Memory B cell (primary cell): ENCODE measurements at regions not wholly inside any gene's neighbourhood (a gene's known extent, or its start where the extent isn't known, plus 50 kb on each side); places are given as distances from the start of the nearest gene placed in this dataset.

Experiments used
- ATAC-seq: fragments of 150-1000 bp; cut with Tn5 transposase; 2 replicates; pipeline ENCODE4 v1.10.0; 2021; ENCODE audit warnings: low read depth, mild to moderate bottlenecking, moderate library complexity
- DNase-seq, 2 donors: peaks; one replicate each; pipeline ENCODE4 v3.0.0; 2022; ENCODE audit warnings: low spot score in 2 of 2
- H3K27ac Mint-ChIP-seq: one replicate; pipeline ENCODE4 v1.8.0; 2022; ENCODE audit warnings: mild to moderate bottlenecking, moderate library complexity, mixed read lengths
- H3K27me3 Mint-ChIP-seq: one replicate; pipeline ENCODE4 v1.8.0; 2022; ENCODE audit warnings: mixed read lengths
- H3K36me3 Mint-ChIP-seq: one replicate; pipeline ENCODE4 v1.8.0; 2022; ENCODE audit warnings: mild to moderate bottlenecking, mixed read lengths
- H3K4me1 Mint-ChIP-seq: one replicate; pipeline ENCODE4 v1.8.0; 2022; ENCODE audit warnings: mixed read lengths
- H3K4me3 Mint-ChIP-seq: one replicate; pipeline ENCODE4 v1.8.0; 2022; ENCODE audit warnings: mild to moderate bottlenecking, moderate library complexity, mixed read lengths
- H3K9me3 Mint-ChIP-seq: one replicate; pipeline ENCODE4 v1.8.0; 2022; ENCODE audit warnings: mixed read lengths

GRCh38 chr6:27065183-27065582 lies 182.3 kb upstream of the PRSS16 start:
- H3K4me1 Mint-ChIP-seq: no peaks in the 10 kb centered on the region
- no peak for ATAC-seq

GRCh38 chr6:27066381-27066780 lies 181.1 kb upstream of the PRSS16 start:
- H3K4me1 Mint-ChIP-seq: no peaks in the 10 kb centered on the region
- DNase-seq (no peak), ATAC-seq (no peak)
- H3K4me3 Mint-ChIP-seq: no peak overlapping the region
- H3K36me3 Mint-ChIP-seq: no peaks in the 10 kb centered on the region
- H3K9me3 Mint-ChIP-seq: no peaks in the 10 kb centered on the region
- H3K27me3 Mint-ChIP-seq: peaks cover 16% of the 10 kb centered on the region
- H3K27ac Mint-ChIP-seq: no peak overlapping the region

More at GRCh38 chr6:27065183-27065582, 182.3 kb upstream of the PRSS16 start:
- no peak for DNase-seq
- Mint-ChIP-seq H3K9me3 (no peaks in the 10 kb centered on the region), H3K36me3 (no peaks in the 10 kb centered on the region), H3K4me3 (no peak overlapping the region), H3K27me3 (peaks cover 14% of the 10 kb centered on the region), H3K27ac (no peak overlapping the region)

- H3K4me3 Mint-ChIP-seq: no peak overlapping the region
- H3K27me3 Mint-ChIP-seq: peaks cover 16% of the 10 kb centered on the region
- ATAC-seq (no peak), DNase-seq (no peak)
- no peaks in the 10 kb centered on the region for H3K9me3 Mint-ChIP-seq
- no peak overlapping the region for H3K27ac Mint-ChIP-seq
- no peaks in the 10 kb centered on the region for H3K4me1 Mint-ChIP-seq
- no peaks in the 10 kb centered on the region for H3K36me3 Mint-ChIP-seq
Observed at GRCh38 chr6:27066802-27067201, 180.7 kb upstream of the PRSS16 start.

- ATAC-seq: no peak
Observed at GRCh38 chr6:27073441-27073840, 174.1 kb upstream of the PRSS16 start.

GRCh38 chr6:27076116-27076515 lies 171.4 kb upstream of the PRSS16 start:
- Mint-ChIP-seq H3K27me3 (peaks cover 13% of the 10 kb centered on the region), H3K9me3 (no peaks in the 10 kb centered on the region), H3K27ac (no peak overlapping the region), H3K4me1 (peaks cover 4% of the 10 kb centered on the region), H3K36me3 (no peaks in the 10 kb centered on the region), H3K4me3 (no peak overlapping the region)
- ATAC-seq (no peak), DNase-seq (no peak)

More at GRCh38 chr6:27073441-27073840, 174.1 kb upstream of the PRSS16 start:
- H3K36me3 Mint-ChIP-seq: no peaks in the 10 kb centered on the region
- no peak for DNase-seq
- no peaks in the 10 kb centered on the region for H3K4me1 Mint-ChIP-seq
- H3K27ac Mint-ChIP-seq: no peak overlapping the region
- H3K27me3 Mint-ChIP-seq: peaks cover 13% of the 10 kb centered on the region
- no peaks in the 10 kb centered on the region for H3K9me3 Mint-ChIP-seq
- no peak overlapping the region for H3K4me3 Mint-ChIP-seq

GRCh38 chr6:27078734-27079357 lies 168.7 kb upstream of the PRSS16 start:
- Mint-ChIP-seq H3K36me3 (no peaks in the 10 kb centered on the region), H3K9me3 (no peaks in the 10 kb centered on the region), H3K4me1 (peaks cover 4% of the 10 kb centered on the region), H3K4me3 (peak overlapping the region; percentile 74), H3K27me3 (peaks cover 22% of the 10 kb centered on the region), H3K27ac (no peak overlapping the region)
- peak; percentile 80 for ATAC-seq
- DNase-seq: peak in 1 of 2 donors; percentile 28

- no peaks in the 10 kb centered on the region for H3K9me3 Mint-ChIP-seq
- H3K4me3 Mint-ChIP-seq: no peak overlapping the region
- peaks cover 4% of the 10 kb centered on the region for H3K4me1 Mint-ChIP-seq
- H3K27ac Mint-ChIP-seq: no peak overlapping the region
- ATAC-seq (no peak), DNase-seq (no peak)
- H3K27me3 Mint-ChIP-seq: peaks cover 20% of the 10 kb centered on the region
- no peaks in the 10 kb centered on the region for H3K36me3 Mint-ChIP-seq
Observed at GRCh38 chr6:27081188-27081587, 166.3 kb upstream of the PRSS16 start.

- Mint-ChIP-seq H3K36me3 (no peaks in the 10 kb centered on the region), H3K4me3 (no peak overlapping the region), H3K27ac (no peak overlapping the region), H3K27me3 (peaks cover 20% of the 10 kb centered on the region), H3K4me1 (peaks cover 4% of the 10 kb centered on the region), H3K9me3 (no peaks in the 10 kb centered on the region)
- DNase-seq: no peak
- no peak for ATAC-seq
Observed at GRCh38 chr6:27081931-27082330, 165.6 kb upstream of the PRSS16 start.

- Mint-ChIP-seq H3K27ac (no peak overlapping the region), H3K9me3 (no peaks in the 10 kb centered on the region), H3K27me3 (peaks cover 25% of the 10 kb centered on the region), H3K4me3 (no peak overlapping the region), H3K4me1 (peaks cover 5% of the 10 kb centered on the region), H3K36me3 (no peaks in the 10 kb centered on the region)
- no peak for ATAC-seq
- no peak for DNase-seq
Observed at GRCh38 chr6:27088068-27088467, 159.4 kb upstream of the PRSS16 start.

- H3K36me3 Mint-ChIP-seq: peaks cover 2% of the 10 kb centered on the region
- H3K27ac Mint-ChIP-seq: no peak overlapping the region
- H3K27me3 Mint-ChIP-seq: peaks cover 30% of the 10 kb centered on the region
- H3K9me3 Mint-ChIP-seq: peaks cover 5% of the 10 kb centered on the region
- H3K4me3 Mint-ChIP-seq: peak overlapping the region; percentile 45
- ATAC-seq (no peak), DNase-seq (no peak)
- peaks cover 10% of the 10 kb centered on the region for H3K4me1 Mint-ChIP-seq
Observed at GRCh38 chr6:27091661-27092315, 155.7 kb upstream of the PRSS16 start.

- no peak overlapping the region for H3K4me3 Mint-ChIP-seq
- H3K27me3 Mint-ChIP-seq: peaks cover 30% of the 10 kb centered on the region
- H3K27ac Mint-ChIP-seq: no peak overlapping the region
- ATAC-seq (no peak), DNase-seq (no peak)
- H3K4me1 Mint-ChIP-seq: peaks cover 14% of the 10 kb centered on the region
- peaks cover 2% of the 10 kb centered on the region for H3K36me3 Mint-ChIP-seq
- peaks cover 5% of the 10 kb centered on the region for H3K9me3 Mint-ChIP-seq
Observed at GRCh38 chr6:27092316-27092692, 155.2 kb upstream of the PRSS16 start.

- DNase-seq (no peak), ATAC-seq (no peak)
- Mint-ChIP-seq H3K4me1 (peaks cover 14% of the 10 kb centered on the region), H3K27ac (no peak overlapping the region), H3K27me3 (peaks cover 29% of the 10 kb centered on the region), H3K4me3 (no peak overlapping the region), H3K36me3 (peaks cover 4% of the 10 kb centered on the region), H3K9me3 (peaks cover 5% of the 10 kb centered on the region)
Observed at GRCh38 chr6:27095914-27096313, 151.6 kb upstream of the PRSS16 start.

- Mint-ChIP-seq H3K27me3 (peaks cover 25% of the 10 kb centered on the region), H3K9me3 (peaks cover 5% of the 10 kb centered on the region), H3K4me3 (peak overlapping the region; percentile 69), H3K36me3 (peaks cover 4% of the 10 kb centered on the region), H3K4me1 (peaks cover 11% of the 10 kb centered on the region), H3K27ac (no peak overlapping the region)
- DNase-seq (no peak), ATAC-seq (peak; percentile 31)
Observed at GRCh38 chr6:27096834-27097511, 150.5 kb upstream of the PRSS16 start.

- DNase-seq: no peak
- Mint-ChIP-seq H3K27me3 (peaks cover 22% of the 10 kb centered on the region), H3K4me3 (no peak overlapping the region), H3K36me3 (peaks cover 4% of the 10 kb centered on the region), H3K4me1 (peaks cover 9% of the 10 kb centered on the region), H3K27ac (no peak overlapping the region), H3K9me3 (peaks cover 3% of the 10 kb centered on the region)
- ATAC-seq: no peak
Observed at GRCh38 chr6:27098956-27099355, 148.5 kb upstream of the PRSS16 start.
